ENCODE measurements at regions not wholly inside any gene's neighbourhood (a gene's known extent, or its start where the extent isn't known, plus 50 kb on each side); places are given as distances from the start of the nearest gene placed in this dataset.

GRCh38 chr1:229803626-229804217, 177.7 kb downstream of the URB2 start:
- FAIRE-seq = no peak
- TF ChIP-seq SIRT6 (IDR thresholded peaks at IDR 0.05; ENCODE audit: low read length) (no peak), CTCF (IDR thresholded peaks at IDR 0.05; ENCODE audit: control extremely low read depth in 1 of 3, insufficient read depth in 1 of 3, low read depth in 1 of 3, low read length in 3 of 3) (no peak), JUN (IDR thresholded peaks at IDR 0.05; ENCODE audit: low read depth, low read length) (no peak), SP1 (IDR thresholded peaks at IDR 0.05; ENCODE audit: low read depth, low read length) (no peak), ATF3 (IDR thresholded peaks at IDR 0.05; ENCODE audit: insufficient read depth, low read depth, low read length) (no peak), NRF1 (IDR thresholded peaks at IDR 0.05; ENCODE audit: low read depth, low read length) (no peak), GTF2F1 (IDR thresholded peaks at IDR 0.05; ENCODE audit: borderline replicate concordance, low read depth, low read length) (no peak), MAFK (IDR thresholded peaks at IDR 0.05; ENCODE audit: low read depth, low read length) (no peak), CEBPB (IDR thresholded peaks at IDR 0.05; ENCODE audit: low read depth, low read length) (no peak), CHD1 (IDR thresholded peaks at IDR 0.05; ENCODE audit: low read depth, low read length) (no peak), MAX (IDR thresholded peaks at IDR 0.05) (no peak), BACH1 (IDR thresholded peaks at IDR 0.05; ENCODE audit: low read length) (no peak)

More at GRCh38 chr1:229803626-229804217, 177.7 kb downstream of the URB2 start:
- Histone ChIP-seq H3K23ac (ENCODE audit: insufficient read length) (no peak overlapping the region), H3K9ac (replicated peaks in 1 of 4; ENCODE audit: extremely low read depth in 1 of 4, low read depth in 3 of 4, low read length in 3 of 4) (no peak overlapping the region), H3K4ac (replicated peaks; ENCODE audit: insufficient read length, low read depth, low read length) (no peak overlapping the region), H3K4me1 (replicated peaks in 1 of 4; ENCODE audit: control insufficient read depth in 3 of 4, insufficient read depth in 4 of 4, low read length in 3 of 4) (no peaks in the 10 kb centered on the region), H4K8ac (ENCODE audit: extremely low read depth, insufficient read depth, low read length) (no peak overlapping the region; the same call in 1 of the 2 replicates), H4K91ac (replicated peaks; ENCODE audit: insufficient read length, low read length) (no peak overlapping the region), H3K79me1 (ENCODE audit: low read depth, low read length) (no peaks in the 10 kb centered on the region), H2BK20ac (ENCODE audit: low read length) (no peak overlapping the region), H3K56ac (replicated peaks; ENCODE audit: insufficient read length, low read depth, low read length) (no peak overlapping the region), H3K14ac (ENCODE audit: insufficient read length) (no peak overlapping the region), H3K27me3 (replicated peaks in 1 of 4; ENCODE audit: control insufficient read depth in 3 of 4, extremely low read depth in 1 of 4, insufficient read depth in 3 of 4, low read length in 3 of 4) (no peaks in the 10 kb centered on the region), H3K23me2 (ENCODE audit: low read depth, low read length) (no peaks in the 10 kb centered on the region), H2AK5ac (ENCODE audit: low read depth, low read length) (no peak overlapping the region), H3K4me2 (ENCODE audit: insufficient read depth in 1 of 2, low read depth in 2 of 2, low read length in 2 of 2) (no peak overlapping the region), H3K9me3 (ENCODE audit: insufficient read depth in 2 of 2, low read depth in 1 of 2, low read length in 1 of 2) (peaks cover 13 to 23% of the 10 kb centered on the region in 2 experiments; a peak in 3 of 4 replicates), H2BK5ac (ENCODE audit: low read depth, low read length) (no peak overlapping the region), H2BK120ac (replicated peaks; ENCODE audit: low read depth, low read length) (no peak overlapping the region), H3K36me3 (ENCODE audit: control insufficient read depth in 2 of 4, insufficient read depth in 4 of 4, low read length in 3 of 4) (no peaks in the 10 kb centered on the region), H3K27ac (ENCODE audit: low read depth, low read length) (no peak overlapping the region), H4K5ac (ENCODE audit: insufficient read length, low read depth, low read length) (no peak overlapping the region), H4K20me1 (replicated peaks in 1 of 2; ENCODE audit: control insufficient read depth in 1 of 2, insufficient read depth in 2 of 2, low read length in 2 of 2) (no peaks in the 10 kb centered on the region), H2AFZ (ENCODE audit: low read length) (no peak overlapping the region), H3K79me2 (ENCODE audit: control insufficient read depth in 1 of 2, insufficient read depth in 2 of 2, low read length in 2 of 2) (no peaks in the 10 kb centered on the region), H3K18ac (ENCODE audit: extremely low read depth, low read length) (no peak overlapping the region), H3K4me3 (ENCODE audit: extremely low read depth in 1 of 4, insufficient read depth in 2 of 4, low read depth in 3 of 4, low read length in 4 of 4) (no peak overlapping the region), H2BK12ac (ENCODE audit: low read depth, low read length) (no peak overlapping the region), H2BK15ac (ENCODE audit: low read length) (no peak overlapping the region)
- DNase-seq (ENCODE audit: low read depth in 1 of 2, low spot score in 2 of 2) = no peak
- ChIA-PET POLR2A (ENCODE audit: partially characterized antibody) (no interaction called here), CTCF (ENCODE audit: partially characterized antibody) (interaction anchor here (0.6 to 2.6 kb wide), 3 partner anchors 46 to 92 kb away, joined by 4 to 7 read pairs (median 6); no protein-coding TSS in a partner anchor)
- 88% methylated on average over 4 of the region's 4 CpGs; no CpG with 5 or more reads in 1 of the 2 experiments for WGBS, 2 experiments (ENCODE audit: extremely low coverage in 1 of 2, insufficient coverage in 1 of 2, insufficient read length in 1 of 2, insufficient replicate concordance in 2 of 2, low coverage in 1 of 2, low lambda C conversion rate in 2 of 2, missing lambda C conversion rate in 1 of 2)
